Thoracic aorta (tissue), 2 donors: ENCODE measurements at regions not wholly inside any gene's neighbourhood (a gene's known extent, or its start where the extent isn't known, plus 50 kb on each side); places are given as distances from the start of the nearest gene placed in this dataset.

ENCODE experiments used
- ATAC-seq: fragments of 150-250 bp; one replicate; pipeline ENCODE4 v1.8.0; 2017; ENCODE audit warnings: low read depth; ENCODE audit not compliant: insufficient number of reproducible peaks, low FRiP score
- DNase-seq: peaks from one replicate; pipeline ENCODE4 v3.0.0-alpha.2; 2020; ENCODE audit warnings: low spot score
- H3K27ac ChIP-seq, 2 donors: fragments of 200-600 bp; sonication (generic); 1 replicate in 1 of 2; 2 replicates in 1 of 2; pipeline ENCODE4 v1.5.1; 2016; ENCODE audit warnings: mild to moderate bottlenecking in 2 of 2, moderate library complexity in 2 of 2
- H3K27me3 ChIP-seq: fragments of 200-600 bp; sonication (generic); replicated peaks from 2 replicates; pipeline ENCODE4 v1.6.0; 2016; ENCODE audit warnings: mild to moderate bottlenecking; ENCODE audit not compliant: insufficient read depth
- H3K36me3 ChIP-seq: fragments of 200-600 bp; sonication (generic); one replicate; pipeline ENCODE4 v1.5.1; 2016
- H3K4me1 ChIP-seq, 2 donors: fragments of 200-600 bp; sonication (generic); 1 replicate in 1 of 2; 2 replicates in 1 of 2; pipeline versions ENCODE4 v1.5.1 to v1.6.0; 2016; ENCODE audit warnings: low read depth in 2 of 2, mild to moderate bottlenecking in 1 of 2; ENCODE audit not compliant: control insufficient read depth in 1 of 2
- H3K4me3 ChIP-seq: fragments of 200-600 bp; sonication (generic); 2 replicates; pipeline ENCODE4 v1.5.1; 2016; ENCODE audit warnings: mild to moderate bottlenecking
- H3K9me3 ChIP-seq: fragments of 200-600 bp; sonication (generic); 2 replicates; pipeline ENCODE4 v1.5.1; 2016
- TF ChIP-seq, protein P1 (sequence below): fragments of 200-600 bp; sonication (generic); IDR thresholded peaks from one replicate; pipeline ENCODE4 v1.5.1; 2019; ENCODE audit warnings: antibody characterized with exemption

DNA sequence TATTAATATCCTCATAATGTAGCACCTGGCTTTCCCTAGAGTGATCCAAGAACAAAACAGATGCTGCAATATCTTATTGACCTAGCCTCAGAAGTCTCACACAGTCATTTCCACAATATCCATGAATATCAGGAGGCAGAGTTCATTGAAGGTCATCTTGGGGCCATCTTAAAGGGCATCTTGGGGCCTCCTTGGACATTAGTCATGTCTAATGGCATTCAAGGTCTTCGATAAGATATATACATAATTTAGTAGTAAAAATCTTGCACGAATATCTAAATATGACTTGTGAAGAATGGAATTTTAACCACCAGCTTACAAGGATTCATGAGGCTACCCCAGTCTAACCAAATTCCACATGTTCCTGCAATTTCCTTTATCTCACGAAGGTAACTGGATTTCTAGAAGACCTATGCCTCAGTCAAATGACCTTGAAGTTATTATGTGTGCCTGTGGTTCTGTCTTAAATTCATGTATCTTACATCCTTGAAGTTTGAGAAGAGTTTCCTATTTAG, 163.6 kb upstream of the SPEF2 start:
- no peak for DNase-seq
- no peak for ATAC-seq
- TF ChIP-seq, protein P1, sequence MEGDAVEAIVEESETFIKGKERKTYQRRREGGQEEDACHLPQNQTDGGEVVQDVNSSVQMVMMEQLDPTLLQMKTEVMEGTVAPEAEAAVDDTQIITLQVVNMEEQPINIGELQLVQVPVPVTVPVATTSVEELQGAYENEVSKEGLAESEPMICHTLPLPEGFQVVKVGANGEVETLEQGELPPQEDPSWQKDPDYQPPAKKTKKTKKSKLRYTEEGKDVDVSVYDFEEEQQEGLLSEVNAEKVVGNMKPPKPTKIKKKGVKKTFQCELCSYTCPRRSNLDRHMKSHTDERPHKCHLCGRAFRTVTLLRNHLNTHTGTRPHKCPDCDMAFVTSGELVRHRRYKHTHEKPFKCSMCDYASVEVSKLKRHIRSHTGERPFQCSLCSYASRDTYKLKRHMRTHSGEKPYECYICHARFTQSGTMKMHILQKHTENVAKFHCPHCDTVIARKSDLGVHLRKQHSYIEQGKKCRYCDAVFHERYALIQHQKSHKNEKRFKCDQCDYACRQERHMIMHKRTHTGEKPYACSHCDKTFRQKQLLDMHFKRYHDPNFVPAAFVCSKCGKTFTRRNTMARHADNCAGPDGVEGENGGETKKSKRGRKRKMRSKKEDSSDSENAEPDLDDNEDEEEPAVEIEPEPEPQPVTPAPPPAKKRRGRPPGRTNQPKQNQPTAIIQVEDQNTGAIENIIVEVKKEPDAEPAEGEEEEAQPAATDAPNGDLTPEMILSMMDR = no peak

DNA sequence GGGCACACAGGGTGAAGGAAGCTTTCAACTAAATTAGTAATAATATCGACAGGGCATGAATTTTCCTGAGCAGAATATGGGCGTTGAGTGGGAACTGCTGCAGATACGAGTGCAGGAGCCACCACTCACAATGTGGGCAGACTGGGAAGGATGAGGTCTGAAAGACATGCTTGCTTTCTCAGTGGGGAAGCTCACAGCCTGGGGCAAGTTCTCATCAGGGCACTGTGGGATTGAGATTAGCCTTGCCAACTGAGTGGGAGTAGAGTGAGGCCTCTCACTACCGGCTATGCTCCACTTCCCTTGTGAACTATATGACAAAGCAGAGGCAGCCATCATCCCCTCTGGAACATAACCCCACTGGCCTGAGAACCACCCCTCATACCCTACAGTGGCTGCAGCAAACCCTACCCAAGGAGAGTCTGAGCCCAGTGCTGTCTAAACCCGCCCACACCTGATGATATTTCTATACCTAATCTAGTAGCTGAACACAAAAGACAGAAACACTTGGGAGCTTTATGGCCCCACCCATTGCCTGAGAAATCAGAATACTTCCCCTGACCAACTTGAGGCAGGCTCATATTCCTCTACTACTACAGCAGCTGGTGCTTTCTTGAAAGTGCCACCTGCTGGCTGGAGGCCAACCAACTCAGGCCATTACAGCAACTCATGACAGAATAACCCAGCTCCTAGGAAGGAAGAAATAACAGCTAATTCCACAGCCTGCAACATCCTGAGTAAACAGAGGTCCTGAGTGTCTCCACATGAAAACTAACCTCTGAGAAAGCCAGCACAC, 173.7 kb upstream of the SPEF2 start:
- Histone ChIP-seq H3K4me1 (no peaks in the 10 kb centered on the region), H3K27ac (no peak overlapping the region), H3K9me3 (no peaks in the 10 kb centered on the region), H3K36me3 (no peaks in the 10 kb centered on the region), H3K4me3 (no peak overlapping the region), H3K27me3 (no peaks in the 10 kb centered on the region)
- ATAC-seq (no peak), DNase-seq (no peak)
- TF ChIP-seq, protein P1 = no peak

More for the DNA sequence above, 163.6 kb upstream of the SPEF2 start:
- Histone ChIP-seq H3K9me3 (no peaks in the 10 kb centered on the region), H3K4me3 (no peak overlapping the region), H3K27me3 (no peaks in the 10 kb centered on the region), H3K27ac (no peak overlapping the region), H3K36me3 (no peaks in the 10 kb centered on the region), H3K4me1 (no peaks in the 10 kb centered on the region)

DNA sequence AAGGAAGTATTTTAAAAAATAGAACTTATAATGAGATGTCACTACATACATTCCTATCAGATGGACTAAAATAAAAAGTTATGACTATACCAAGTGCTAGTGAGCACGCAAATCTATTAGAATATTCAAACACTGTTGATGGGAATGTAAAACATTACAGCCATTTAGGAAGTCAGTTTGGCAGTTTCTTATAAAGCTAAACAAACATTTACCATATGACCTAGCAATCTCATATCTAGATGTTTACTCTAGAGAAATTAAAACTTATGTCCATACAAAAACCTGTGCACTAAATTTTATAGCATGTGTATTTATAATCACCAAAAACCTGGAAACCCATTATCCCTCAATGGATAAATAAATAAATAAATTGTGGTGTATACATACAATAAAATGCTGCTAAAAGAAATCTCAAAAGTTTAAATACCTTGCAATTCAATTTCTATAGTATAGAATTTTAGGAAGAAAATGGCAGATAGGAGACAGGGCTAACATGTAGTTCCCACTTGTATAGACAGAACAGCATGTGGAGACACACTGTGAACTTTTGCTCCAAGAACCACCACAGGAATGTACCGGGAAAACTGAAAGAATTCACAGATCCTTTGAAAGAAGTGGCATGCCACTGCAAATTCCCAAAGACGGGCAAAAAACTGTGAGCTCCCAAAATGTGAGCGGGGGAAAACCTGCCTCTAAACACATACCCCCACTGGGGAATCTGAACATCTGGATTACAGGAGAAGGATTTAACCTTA, 174.6 kb upstream of the SPEF2 start:
- Histone ChIP-seq H3K4me1 (no peaks in the 10 kb centered on the region), H3K9me3 (no peaks in the 10 kb centered on the region), H3K4me3 (no peak overlapping the region), H3K27ac (no peak overlapping the region), H3K27me3 (no peaks in the 10 kb centered on the region), H3K36me3 (no peaks in the 10 kb centered on the region)
- DNase-seq = no peak
- no peak for ATAC-seq
- TF ChIP-seq, protein P1 = no peak

DNA sequence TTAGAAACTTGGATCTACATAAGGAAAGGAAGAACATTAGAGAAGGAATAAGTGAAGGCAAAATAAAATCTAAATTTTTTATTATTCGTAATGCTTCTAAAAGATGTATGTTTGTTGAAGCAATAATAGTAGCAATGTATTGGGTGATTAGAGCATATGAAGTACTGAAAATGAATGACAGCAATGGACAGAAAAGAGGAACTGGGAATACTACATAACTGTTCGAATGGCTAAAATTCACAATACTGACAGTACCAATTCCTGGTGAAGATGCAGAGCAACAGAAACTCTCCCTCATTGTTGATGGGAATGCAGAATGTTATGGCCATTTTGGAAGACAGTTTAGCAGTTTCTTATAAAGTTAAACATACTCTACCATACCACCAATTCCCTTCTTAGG, 177.3 kb upstream of the SPEF2 start:
- TF ChIP-seq, protein P1 = no peak
- H3K27me3 ChIP-seq = no peaks in the 10 kb centered on the region
- DNase-seq = no peak
- H3K4me1 ChIP-seq = no peaks in the 10 kb centered on the region
- H3K9me3 ChIP-seq = no peaks in the 10 kb centered on the region
- no peaks in the 10 kb centered on the region for H3K36me3 ChIP-seq
- no peak for ATAC-seq
- H3K4me3 ChIP-seq = no peak overlapping the region
- no peak overlapping the region for H3K27ac ChIP-seq

DNA sequence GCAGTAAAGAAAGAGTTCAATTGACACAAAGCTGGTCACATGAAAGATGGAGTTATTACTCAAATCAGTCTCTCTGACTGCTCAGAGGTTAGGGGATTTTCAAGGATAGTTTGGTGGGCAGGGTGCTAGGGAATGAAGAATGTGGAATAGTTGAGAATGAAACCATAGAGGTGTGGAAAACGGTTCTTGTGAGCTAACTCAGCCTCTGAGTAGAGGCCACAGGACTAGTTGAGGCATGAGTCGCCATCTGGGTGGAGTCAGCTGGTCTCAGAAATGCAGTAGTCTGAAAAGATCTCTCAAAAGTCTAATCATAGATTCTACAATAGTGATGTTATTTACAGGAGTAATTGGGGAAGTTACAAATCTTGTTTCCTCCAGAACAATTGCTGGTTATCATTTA, 178.9 kb upstream of the SPEF2 start:
- Histone ChIP-seq H3K27ac (no peak overlapping the region), H3K9me3 (no peaks in the 10 kb centered on the region), H3K4me3 (no peak overlapping the region), H3K36me3 (no peaks in the 10 kb centered on the region), H3K4me1 (no peaks in the 10 kb centered on the region), H3K27me3 (no peaks in the 10 kb centered on the region)
- no peak for DNase-seq
- TF ChIP-seq, protein P1 = no peak
- ATAC-seq = no peak
